ENCODE measurements at regions not wholly inside any gene's neighbourhood (a gene's known extent, or its start where the extent isn't known, plus 50 kb on each side); places are given as distances from the start of the nearest gene placed in this dataset.

DNA sequence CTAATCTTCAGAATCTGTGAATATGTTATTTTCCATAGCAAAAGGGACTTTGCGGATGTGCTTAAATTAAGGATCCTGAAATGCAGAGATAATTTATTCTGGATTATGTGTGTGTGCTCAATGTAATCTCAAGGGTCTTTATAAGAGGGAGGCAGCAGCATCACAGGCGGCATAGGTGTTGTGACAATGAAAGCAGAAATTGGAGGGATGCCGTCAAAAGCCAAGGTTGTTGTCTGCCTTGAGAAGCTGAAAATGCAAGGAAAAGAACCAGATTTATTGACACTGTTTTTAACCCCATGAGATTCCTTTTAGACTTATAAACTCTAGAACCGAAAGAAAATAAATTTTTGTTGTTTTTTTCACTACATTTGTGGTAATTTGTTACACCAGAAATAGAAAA, 948.5 kb downstream of the TLE4 start:
- H3K4me3 ChIP-seq, result no peak overlapping the region
- H3K79me2 ChIP-seq (ENCODE audit: control insufficient read depth, insufficient read depth, low read length), result no peaks in the 10 kb centered on the region
- no peak overlapping the region for H2AFZ ChIP-seq (ENCODE audit: low read depth, low read length)
- no peaks in the 10 kb centered on the region for H3K4me1 ChIP-seq (replicated peaks in 1 of 2; ENCODE audit: control insufficient read depth in 2 of 2, insufficient read depth in 2 of 2, low read length in 2 of 2)
- no peaks in the 10 kb centered on the region for H4K20me1 ChIP-seq (replicated peaks; ENCODE audit: control insufficient read depth, insufficient read depth, low read length)
- H3K27ac ChIP-seq (ENCODE audit: extremely low read depth, low read depth, low read length), result no peak overlapping the region
- H3K27me3 ChIP-seq (ENCODE audit: control insufficient read depth in 2 of 2, insufficient read depth in 2 of 2, low read length in 2 of 2), result no peaks in the 10 kb centered on the region
- DNase-seq (ENCODE audit: extremely low read depth in 1 of 4, low spot score in 3 of 4) (no peak), ATAC-seq (no peak), FAIRE-seq (no peak)
- in situ Hi-C loops (cut with MboI), result no loop called here
- TF ChIP-seq ARID1B (IDR thresholded peaks at IDR 0.05) (no peak), SMARCB1 (IDR thresholded peaks at IDR 0.05; ENCODE audit: insufficient read length, low read depth) (no peak), ZNF77 (CRISPR knock-in tag; IDR thresholded peaks at IDR 0.05) (no peak), SRSF7 (optimal IDR thresholded peaks at IDR 0.05; ENCODE audit: low read depth, low read length) (no peak), ARID2 (IDR thresholded peaks at IDR 0.05) (no peak), SRSF9 (IDR thresholded peaks at IDR 0.05; ENCODE audit: borderline replicate concordance, low read depth, low read length) (no peak), ZBTB34 (CRISPR knock-in tag; IDR thresholded peaks at IDR 0.05) (no peak), KDM5B (IDR thresholded peaks at IDR 0.05; ENCODE audit: insufficient replicate concordance, low read depth, low read length) (no peak), SMAD1 (IDR thresholded peaks at IDR 0.05; ENCODE audit: low read depth, low read length, partially characterized antibody) (no peak), SMAD2 (IDR thresholded peaks at IDR 0.05; ENCODE audit: low read depth, low read length) (no peak), GTF2A2 (tag; IDR thresholded peaks at IDR 0.05) (no peak), TOE1 (IDR thresholded peaks at IDR 0.05; ENCODE audit: borderline replicate concordance) (no peak), TOE1 (CRISPR knock-in tag; IDR thresholded peaks at IDR 0.05; ENCODE audit: borderline replicate concordance, low read depth) (no peak), MTA1 (IDR thresholded peaks at IDR 0.05; ENCODE audit: borderline replicate concordance) (no peak), ZNF518B (CRISPR knock-in tag; IDR thresholded peaks at IDR 0.05) (no peak)
- TF ChIP-seq, protein P1, sequence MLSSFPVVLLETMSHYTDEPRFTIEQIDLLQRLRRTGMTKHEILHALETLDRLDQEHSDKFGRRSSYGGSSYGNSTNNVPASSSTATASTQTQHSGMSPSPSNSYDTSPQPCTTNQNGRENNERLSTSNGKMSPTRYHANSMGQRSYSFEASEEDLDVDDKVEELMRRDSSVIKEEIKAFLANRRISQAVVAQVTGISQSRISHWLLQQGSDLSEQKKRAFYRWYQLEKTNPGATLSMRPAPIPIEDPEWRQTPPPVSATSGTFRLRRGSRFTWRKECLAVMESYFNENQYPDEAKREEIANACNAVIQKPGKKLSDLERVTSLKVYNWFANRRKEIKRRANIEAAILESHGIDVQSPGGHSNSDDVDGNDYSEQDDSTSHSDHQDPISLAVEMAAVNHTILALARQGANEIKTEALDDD (IDR thresholded peaks at IDR 0.05), result no peak
- no peaks in the 10 kb centered on the region for H3K9me3 ChIP-seq (replicated peaks; ENCODE audit: control insufficient read depth, insufficient read depth, low read depth, low read length)
- intact Hi-C loops (cut with micrococcal nuclease), result no loop called here
- POLR2A ChIA-PET, result no interaction called here
- H3K9me1 ChIP-seq (ENCODE audit: control insufficient read depth, insufficient read depth, low read length), result no peaks in the 10 kb centered on the region
- CTCF ChIA-PET (ENCODE audit: low intra/inter-chr PET ratio), result no interaction called here
- no peaks in the 10 kb centered on the region for H3K36me3 ChIP-seq (ENCODE audit: control insufficient read depth, insufficient read depth, low read length)
- no TSS peak for BruUV-seq (replicated peaks)
- H3K4me2 ChIP-seq (ENCODE audit: insufficient read depth, low read length), result no peak overlapping the region
- no peak overlapping the region for H3K9ac ChIP-seq (ENCODE audit: insufficient read depth in 1 of 2, low read depth in 2 of 2, low read length in 2 of 2)
- 0% methylated on average over 4 of the region's 4 CpGs for WGBS (ENCODE audit: insufficient coverage, low coverage, missing lambda C conversion rate)
